NCI-H146 (cell line): ENCODE measurements at regions not wholly inside any gene's neighbourhood (a gene's known extent, or its start where the extent isn't known, plus 50 kb on each side); places are given as distances from the start of the nearest gene placed in this dataset.

ENCODE experiments used
- DNase-seq: peaks from one replicate; lab custom pipeline; 2025; lab: John Stamatoyannopoulos, UW

DNA sequence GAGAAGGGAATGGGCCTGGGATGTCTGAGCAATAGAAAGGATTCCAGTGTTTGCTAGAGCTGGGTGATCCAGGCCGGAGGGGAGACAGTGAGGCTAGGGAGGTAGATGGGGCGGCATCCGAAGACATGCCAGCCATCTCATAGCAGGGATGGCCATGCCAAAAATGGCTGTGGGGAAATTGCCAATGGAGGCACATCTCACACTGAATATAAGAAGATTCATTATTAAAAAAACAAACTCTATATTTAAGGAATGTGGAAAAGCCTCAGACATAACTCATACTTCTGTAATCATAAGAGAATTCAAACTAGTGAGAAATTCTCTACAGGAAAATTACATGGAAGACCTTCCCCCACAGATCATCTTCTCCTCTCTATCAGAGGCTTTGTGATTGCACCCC is 289.2 kb downstream of the FGF9 start:
- no peak for DNase-seq

GRCh38 chr13:21964686-21965085 is 293.8 kb downstream of the FGF9 start:
- DNase-seq: no peak

DNA sequence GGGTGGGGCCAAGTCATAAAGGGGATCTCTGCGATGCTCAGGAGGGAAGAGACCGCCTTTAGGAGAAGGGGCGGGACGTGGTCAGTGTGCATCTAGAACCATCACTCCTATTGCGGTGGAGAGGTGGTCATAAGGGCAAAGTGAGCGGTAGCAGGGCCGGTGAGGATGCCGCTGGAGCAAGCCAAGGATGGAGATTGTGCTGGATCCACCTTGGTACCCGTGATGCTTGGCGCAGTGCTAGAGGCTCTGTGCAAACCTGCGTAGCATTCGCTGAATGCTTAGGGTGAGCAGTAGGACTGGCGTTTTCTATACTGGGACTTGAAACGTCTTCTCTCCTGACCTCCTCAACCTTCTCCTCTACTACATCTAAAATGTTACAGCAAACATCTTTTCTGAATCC is 294.2 kb downstream of the FGF9 start:
- no peak for DNase-seq

- no peak for DNase-seq
These were observed 295.1 kb downstream of the FGF9 start for GRCh38 chr13:21966014-21966413.

DNA sequence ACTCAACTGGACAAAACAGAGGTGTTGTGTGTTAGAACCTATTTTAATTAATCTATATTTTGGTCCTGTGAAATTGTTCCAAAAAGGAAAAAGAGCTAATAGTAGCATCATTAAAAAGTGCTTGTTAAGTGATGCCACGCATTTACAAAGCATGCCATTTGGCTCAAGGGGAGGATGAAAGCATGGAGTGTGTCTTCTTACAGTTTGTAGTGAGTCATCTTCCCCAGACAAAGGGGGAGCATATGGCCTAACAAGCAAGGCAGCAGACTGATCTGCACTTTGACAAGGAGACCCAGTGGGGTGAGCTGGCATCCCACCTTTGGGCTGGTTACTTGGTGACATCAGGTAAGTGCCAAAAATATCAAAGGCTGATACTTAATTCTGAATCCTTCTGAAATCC is 297.0 kb downstream of the FGF9 start:
- no peak for DNase-seq

DNA sequence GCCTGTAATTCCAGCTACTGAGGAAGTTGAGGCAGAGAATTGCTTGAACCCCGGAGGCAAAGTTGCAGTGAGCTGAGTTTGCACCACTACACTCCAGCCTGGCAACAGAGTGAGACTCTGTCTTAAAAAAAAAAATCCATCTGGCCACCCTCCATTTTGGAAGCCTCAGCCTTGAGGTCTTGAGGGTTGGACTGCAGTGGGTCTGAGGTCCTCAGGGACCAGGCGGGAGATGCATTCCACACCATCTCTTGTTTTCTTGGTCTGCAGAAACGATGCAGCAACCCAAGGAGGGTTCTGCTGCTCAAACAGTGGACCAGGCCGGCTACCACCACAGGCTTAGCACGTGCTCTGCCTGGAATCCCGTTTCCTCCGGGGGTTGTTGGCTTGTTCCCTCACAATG is 299.3 kb downstream of the FGF9 start:
- no peak for DNase-seq

- no peak for DNase-seq
These were observed 300.0 kb downstream of the FGF9 start for GRCh38 chr13:21970918-21971317.

GRCh38 chr13:21971662-21972621 is 301.1 kb downstream of the FGF9 start:
- DNase-seq: no peak

- DNase-seq: no peak
These were observed 302.7 kb downstream of the FGF9 start for GRCh38 chr13:21973437-21974125.

DNA sequence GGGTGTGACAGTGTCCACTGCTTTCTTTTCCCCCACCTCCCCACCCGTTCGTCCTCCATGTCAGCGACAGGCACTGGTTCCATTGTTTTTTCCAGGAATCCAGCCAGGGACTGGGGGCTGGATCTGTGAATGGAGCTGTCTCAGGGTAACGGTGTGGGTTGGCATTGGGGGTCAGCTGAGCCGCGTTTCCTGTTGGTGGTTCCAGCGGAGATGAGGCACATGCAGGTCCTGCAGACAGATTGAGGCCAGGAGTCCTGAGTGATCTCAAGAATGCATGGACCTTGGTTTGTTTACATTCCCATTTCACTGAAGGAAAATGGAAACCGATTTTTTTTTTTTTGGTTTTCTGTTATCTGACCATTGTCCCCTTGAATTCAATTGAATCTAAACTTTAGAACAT is 303.9 kb downstream of the FGF9 start:
- no peak for DNase-seq

DNA sequence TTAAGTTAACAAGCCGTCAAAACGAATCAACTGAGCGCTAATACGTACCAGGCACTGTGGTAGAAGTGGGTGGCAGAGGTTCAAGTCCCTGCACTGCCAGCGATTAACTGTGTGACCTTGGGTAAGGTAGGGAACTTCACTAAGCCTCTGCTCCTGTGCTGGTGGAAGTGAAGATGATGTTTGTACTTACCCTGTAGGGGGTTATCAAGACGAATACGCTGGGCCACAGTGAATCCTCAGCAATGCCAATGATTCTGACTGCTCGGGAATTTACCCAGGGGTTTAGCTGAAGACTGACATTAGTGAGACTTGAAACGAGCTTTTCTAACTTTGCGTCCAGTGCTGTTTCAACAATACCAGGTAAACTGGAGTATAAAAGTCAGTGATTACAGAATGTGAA is 305.3 kb downstream of the FGF9 start:
- no peak for DNase-seq

GRCh38 chr13:21979161-21979806 is 308.4 kb downstream of the FGF9 start:
- DNase-seq: no peak

GRCh38 chr13:21980049-21980448 is 309.2 kb downstream of the FGF9 start:
- DNase-seq: no peak

DNA sequence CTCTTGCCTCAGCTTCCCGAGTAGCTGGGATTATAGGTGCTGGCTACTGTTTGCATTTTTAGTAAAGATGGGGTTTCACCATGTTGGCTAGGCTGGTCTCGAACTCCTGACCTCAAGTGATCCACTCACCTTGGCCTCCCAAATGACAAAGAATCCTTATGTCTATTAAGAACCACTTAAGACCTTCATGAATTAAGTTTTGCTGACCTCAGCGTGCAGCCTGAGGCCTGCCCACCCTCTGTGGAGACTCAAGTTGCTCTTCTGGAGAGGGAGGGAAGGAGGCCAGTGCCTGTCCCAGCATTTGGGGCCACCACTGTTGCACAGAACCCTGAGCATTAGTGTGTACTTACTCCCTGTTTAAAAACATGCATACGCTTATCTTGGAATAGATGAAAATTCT is 313.3 kb downstream of the FGF9 start:
- no peak for DNase-seq

DNA sequence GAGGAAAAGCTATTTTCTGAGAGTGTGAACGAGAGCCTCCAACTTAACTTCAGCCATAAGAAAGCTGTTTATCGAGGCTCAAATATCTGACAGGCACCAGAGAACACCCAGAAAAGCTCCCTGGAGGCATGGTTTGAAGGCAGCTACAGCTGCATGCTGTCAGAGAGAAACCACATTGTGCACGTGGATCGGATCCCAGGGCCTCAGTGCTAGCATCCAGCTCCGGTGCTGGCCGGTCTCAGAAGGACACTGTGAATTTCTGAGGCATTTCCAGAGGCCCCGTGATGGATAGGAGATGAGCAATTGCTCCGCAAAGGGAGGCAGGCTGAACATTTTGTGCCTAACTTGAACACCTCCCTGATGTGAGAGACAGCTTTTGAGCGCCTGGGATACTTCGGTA is 315.7 kb downstream of the FGF9 start:
- DNase-seq: no peak

DNA sequence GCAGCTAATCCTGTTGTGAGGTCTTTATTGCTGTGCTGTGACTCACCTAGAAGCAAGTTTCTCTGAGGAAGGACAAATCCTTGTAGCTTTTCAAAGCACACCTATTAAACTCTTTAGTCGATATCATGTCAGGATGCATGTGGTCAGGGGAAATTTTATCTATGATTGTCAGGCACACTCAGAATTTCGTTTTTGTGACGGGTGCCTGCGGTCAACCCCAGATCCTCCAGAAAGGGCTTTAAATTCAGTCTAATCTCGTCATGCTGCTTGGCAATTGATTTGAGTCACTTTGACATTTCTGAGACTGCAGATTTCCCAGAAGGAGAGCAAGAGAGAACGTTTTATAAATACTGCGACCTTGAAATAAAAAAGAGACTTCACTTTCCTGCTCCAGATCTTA is 316.9 kb downstream of the FGF9 start:
- no peak for DNase-seq

DNA sequence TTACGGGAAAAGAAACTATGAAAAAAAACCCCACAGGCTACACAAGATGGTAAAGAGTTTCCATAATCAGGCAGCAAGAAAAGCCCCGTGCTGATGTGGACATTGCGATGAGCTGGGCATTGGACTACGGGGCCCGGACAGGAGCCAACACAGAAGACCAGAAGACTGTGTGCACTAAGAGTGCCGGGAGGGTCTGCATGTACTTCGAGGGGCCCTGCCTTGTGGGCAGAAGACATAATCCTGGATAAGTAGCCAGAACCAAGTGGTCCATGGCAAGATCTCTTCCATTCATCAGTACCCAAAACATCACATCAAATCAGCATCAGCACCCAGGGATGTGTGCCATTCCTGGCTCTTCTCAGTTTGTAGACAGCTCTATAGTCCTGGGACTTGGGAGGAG is 317.8 kb downstream of the FGF9 start:
- no peak for DNase-seq

- no peak for DNase-seq
These were observed 325.2 kb downstream of the FGF9 start for GRCh38 chr13:21996049-21996448.

- DNase-seq: no peak
These were observed 326.9 kb downstream of the FGF9 start for GRCh38 chr13:21997726-21998125.

DNA sequence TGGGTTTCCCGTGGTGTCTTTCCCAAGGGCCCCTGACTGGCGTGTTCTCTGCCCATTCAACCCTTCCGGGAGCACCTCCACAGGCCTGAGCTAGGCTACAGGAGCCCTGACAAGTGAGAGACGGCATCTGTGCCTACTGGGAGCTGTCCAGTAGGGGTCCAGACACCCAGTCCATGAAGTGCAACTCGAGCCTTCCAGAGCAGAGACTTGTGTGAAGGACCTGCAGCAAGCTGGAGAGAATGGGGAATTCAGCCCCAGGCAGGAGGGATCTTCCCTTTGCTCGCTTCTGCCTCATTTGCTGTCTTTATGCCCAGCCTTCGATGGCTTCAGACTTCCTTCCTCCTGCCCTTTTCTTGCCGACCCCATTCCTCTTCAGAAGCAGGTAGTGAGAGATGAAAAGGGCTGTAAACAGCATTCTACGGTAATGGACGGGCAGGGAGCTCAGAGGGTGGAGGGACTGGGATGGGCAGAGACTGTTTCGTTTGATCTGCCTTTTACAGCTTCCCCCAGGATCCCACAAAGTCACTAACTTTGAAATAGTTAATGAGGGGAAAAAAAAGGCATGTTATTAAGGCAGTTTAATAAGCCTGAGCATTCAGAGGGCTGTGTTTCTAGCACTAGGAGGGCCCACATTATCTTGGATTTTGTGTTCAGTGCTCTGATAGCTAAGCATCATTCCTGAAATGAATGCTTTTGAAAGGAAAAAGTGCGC is 327.6 kb downstream of the FGF9 start:
- no peak for DNase-seq

GRCh38 chr13:21999666-22000065 is 328.8 kb downstream of the FGF9 start:
- DNase-seq: no peak

GRCh38 chr13:22000191-22000590 is 329.3 kb downstream of the FGF9 start:
- no peak for DNase-seq
